Activated CD8-positive, alpha-beta memory T cell treated with anti-CD3 and anti-CD28 coated beads for 4 hours (primary cell): ENCODE measurements at regions not wholly inside any gene's neighbourhood (a gene's known extent, or its start where the extent isn't known, plus 50 kb on each side); places are given as distances from the start of the nearest gene placed in this dataset.
"Not testable (repeated sequence)": the region's sequence is repeated elsewhere in the genome, so short reads cannot be mapped to it uniquely, and the experiment has no call there.

Experiments
- DNase-seq, 2 donors: peaks; one replicate each; pipeline ENCODE4 v3.0.0-alpha.2; 2020; ENCODE audit warnings: low read depth in 2 of 2

DNA sequence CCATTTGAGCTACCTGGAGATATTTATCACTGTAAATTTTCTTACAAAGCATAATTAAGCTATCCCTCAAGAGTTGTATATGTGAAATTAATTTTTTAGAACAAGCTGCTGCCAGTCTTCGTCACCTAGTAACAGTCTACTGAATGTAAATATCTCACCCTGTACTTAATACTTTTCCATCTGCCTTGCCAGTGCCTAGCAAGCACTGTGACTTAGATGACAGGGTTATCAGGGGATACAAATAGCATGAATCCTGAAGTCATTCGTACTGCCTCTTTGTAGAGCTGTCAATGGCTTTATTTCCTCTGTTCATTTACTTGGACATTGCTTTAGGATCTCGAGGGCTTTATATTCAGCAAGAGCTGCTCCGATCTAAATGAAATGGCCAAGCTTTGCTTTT lies 763.6 kb downstream of the ADCYAP1 start:
- no peak for DNase-seq

- DNase-seq, result not testable (repeated sequence)
These were observed 767.0 kb downstream of the ADCYAP1 start for GRCh38 chr18:1671710-1672109.

DNA sequence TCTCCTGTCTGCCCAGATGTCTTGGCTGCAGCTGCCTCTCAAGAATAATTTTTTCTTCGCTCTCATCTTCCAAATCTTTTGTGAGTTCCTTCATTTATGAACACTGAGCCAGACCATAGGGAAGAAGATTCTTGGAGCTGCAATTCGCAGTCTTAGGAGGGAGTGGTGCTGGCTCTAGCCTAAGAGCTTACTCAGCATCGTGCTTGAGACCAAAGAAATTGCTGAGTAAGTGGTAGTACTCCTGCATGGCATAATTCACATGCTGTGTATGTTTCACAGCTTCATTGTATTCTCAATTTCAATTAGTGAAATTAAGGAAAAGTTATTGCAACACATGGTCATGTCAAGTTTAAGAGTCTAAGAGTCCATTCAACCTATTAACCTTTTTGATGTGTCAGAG lies 771.7 kb downstream of the ADCYAP1 start:
- DNase-seq, result no peak

- no peak for DNase-seq
These were observed 775.4 kb downstream of the ADCYAP1 start for GRCh38 chr18:1680108-1680507.

DNA sequence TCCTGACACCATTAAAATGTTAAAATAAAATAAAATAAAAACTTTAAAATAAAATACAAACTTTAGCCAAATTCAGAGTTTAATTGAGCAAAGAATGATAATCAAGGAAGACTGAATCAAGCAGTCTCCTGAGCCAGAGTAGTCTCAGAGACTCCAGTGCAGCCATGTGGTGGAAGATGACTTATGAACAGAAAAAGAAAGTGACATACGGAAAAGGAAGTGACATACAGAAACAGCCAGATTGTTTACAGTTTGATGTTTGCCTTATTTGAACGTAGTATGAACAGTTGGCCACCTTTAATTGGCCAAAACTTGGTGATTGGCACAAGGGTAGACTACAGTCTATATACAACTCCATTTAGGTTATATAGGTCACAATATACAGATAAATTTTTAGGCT lies 787.2 kb downstream of the ADCYAP1 start:
- no peak for DNase-seq

- DNase-seq, result no peak
These were observed 803.3 kb downstream of the ADCYAP1 start for GRCh38 chr18:1708006-1708405.

GRCh38 chr18:1710114-1710513 lies 805.4 kb downstream of the ADCYAP1 start:
- no peak for DNase-seq

- no peak for DNase-seq
These were observed 827.5 kb downstream of the ADCYAP1 start for GRCh38 chr18:1732143-1732542.

- DNase-seq, result no peak
These were observed 825.2 kb downstream of the METTL4 start for GRCh38 chr18:1746131-1746530.

GRCh38 chr18:1751249-1751648 lies 820.1 kb downstream of the METTL4 start:
- no peak for DNase-seq

DNA sequence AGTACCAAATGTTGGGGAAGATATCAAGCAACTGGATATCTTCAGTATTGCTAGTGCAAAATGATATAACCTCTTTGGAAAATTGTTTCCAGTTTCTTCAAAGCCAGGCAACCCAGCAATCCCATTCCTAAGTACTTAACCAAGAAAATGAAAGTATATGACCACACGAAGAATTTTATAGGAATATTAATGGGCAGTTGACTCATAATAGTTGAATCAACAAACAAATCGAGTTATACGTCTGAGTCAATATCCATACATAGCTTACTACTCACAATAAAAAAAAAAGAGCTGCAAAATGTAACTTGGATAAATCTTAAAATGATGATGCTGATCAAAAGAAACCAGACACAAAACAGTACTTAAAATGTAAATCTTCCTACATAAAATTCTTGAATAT lies 810.4 kb downstream of the METTL4 start:
- no peak for DNase-seq

- DNase-seq, result no peak
These were observed 797.0 kb downstream of the METTL4 start for GRCh38 chr18:1774261-1774660.

DNA sequence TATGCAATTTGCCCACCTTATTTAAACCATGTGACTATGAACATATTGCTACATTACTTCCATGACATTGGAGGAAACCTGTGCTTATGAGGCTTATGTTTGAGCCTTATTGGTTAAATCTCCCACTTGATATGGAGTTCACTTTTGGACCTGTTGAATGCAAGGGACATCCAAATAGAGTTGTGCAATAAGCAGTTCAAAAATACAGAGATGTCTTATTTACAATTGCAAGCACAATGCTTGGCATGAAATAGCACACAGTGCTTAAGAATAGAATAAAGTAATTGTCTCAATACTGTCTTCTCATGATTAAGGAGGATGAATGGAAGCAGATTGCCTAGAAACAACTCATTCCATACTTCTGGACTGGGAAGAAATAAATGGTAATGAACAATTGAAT lies 793.5 kb downstream of the METTL4 start:
- DNase-seq, result no peak

DNA sequence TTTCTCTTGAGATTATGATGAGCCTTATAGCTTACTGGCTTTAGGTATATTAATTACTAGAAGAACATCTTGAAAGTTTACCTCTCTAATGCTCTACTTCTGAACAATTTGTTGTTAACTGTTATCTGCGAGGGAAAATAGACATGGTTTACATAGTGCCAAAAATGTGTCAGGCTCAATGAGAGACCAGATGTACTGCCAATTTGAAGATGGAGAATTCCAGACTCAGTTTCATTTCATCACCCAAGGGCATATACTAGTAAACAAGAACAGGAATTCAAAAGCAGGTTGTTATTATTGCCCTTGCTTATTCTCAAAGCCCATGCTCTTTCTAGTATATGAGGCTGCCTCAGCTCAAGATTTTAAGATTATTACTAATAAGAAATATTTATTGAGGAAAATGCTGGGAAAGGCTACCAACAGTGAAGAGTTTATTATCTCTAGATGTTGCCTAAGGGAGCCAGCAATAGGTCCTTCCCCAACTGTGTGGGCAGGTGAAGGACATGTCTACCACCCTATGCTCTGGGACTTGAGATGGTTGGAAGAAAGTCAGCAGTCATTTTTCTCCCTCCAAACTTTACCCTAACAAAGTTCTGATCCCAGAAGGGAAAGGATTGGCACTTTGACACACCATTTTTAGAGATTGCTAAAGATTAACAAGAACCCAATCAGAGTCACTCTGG lies 792.7 kb downstream of the METTL4 start:
- DNase-seq, result no peak

DNA sequence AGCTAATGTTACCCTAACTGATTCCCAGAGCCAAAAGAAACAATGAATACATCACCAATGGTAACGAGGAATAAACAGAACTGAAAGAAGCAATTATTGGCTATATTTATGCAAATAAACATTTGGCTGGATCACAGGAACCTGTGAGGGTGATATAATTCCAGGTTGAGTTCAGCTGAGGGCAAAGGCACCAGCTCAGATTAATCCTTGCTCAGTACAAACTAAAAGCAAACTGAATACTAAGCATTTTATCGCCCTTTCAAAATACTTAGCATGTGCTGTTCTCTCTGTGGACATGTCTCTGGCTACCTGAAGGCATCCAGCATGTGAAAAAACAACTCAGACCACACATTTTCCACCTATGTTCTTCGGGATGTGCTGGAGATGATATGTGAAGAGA lies 791.7 kb downstream of the METTL4 start:
- DNase-seq, result no peak

DNA sequence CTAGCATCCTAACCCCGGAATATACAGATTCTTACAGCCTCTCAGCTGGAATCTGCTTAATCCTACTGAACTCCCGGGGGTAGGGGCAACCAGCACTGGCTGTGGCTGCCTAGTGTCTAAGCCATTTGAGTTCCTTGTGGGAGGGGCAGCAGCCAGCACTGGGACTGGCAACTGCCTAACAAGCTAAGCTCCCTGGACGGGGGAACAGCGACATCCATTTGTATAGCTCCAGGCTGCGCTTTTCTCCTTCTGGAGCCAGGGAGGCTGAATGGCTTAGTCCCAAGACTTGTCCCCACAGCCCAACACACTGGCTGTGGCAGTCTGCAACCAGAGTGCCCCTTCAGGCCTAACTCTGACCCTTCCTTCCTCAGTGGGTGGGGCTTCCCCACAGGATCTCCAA lies 787.2 kb downstream of the METTL4 start:
- DNase-seq, result no peak

DNA sequence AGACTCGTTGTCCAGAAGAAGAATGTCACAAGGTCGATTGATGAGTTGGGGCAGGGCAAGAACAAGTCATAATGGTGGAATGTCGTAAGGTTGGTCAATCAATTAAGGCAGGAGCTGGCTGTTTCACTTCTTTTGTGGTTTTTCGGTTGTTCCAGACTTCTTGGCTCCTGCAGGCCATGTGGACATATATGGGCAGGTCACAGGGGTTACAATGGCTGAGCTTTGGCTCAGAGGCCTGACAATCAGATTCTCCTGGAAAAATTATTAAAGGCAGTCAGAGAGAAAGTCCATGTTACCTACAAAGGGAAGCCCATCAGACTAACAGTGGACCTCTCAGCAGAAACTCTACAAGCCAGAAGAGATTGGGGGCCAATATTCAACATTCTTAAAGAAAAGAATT lies 785.3 kb downstream of the METTL4 start:
- DNase-seq, result not testable (repeated sequence)

GRCh38 chr18:1796636-1797035 lies 774.7 kb downstream of the METTL4 start:
- DNase-seq, result no peak

DNA sequence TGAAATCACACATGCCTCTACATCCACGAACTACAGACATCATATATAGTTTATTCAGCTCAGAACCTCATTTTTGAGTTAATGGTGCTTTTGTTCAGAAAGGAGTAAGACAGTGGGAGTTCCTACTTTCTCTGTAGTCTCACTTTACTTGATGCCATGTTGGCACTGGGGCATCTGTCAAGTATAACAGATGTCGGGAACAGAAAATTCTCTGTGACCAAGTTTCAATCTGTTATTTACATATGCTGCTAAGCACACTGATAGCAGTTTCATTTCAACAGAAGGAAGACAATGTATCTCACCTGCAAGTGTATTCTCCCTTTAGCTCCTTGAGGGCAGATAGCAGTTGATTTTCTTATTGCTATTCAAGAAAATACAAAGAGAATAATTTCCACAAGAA lies 774.1 kb downstream of the METTL4 start:
- DNase-seq, result no peak

- DNase-seq, result no peak
These were observed 765.8 kb downstream of the METTL4 start for GRCh38 chr18:1805521-1805920.

- DNase-seq, result no peak
These were observed 764.3 kb downstream of the METTL4 start for GRCh38 chr18:1806884-1807615.

- DNase-seq, result no peak
These were observed 760.0 kb downstream of the METTL4 start for GRCh38 chr18:1811282-1811681.

- no peak for DNase-seq
These were observed 746.0 kb downstream of the METTL4 start for GRCh38 chr18:1825296-1825695.

DNA sequence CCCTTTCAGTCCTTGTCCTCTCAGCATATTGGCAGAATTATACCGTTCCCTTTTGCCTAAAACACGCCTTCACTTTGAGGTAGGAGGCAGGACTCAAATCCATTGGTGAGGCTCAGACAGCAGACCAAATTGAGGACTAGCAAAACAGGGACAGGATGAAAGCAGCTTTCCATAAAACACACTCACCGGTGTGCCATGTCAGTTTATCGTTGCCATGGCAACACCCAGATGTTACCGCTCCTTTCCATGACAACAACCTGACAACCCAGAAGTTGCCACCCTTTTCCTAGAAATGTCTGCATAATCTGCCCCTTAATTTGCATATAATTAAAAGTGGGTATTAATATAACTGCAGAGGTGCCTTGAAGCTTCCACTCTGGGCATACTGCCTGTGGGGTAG lies 730.4 kb downstream of the METTL4 start:
- DNase-seq, result no peak
